ENCODE measurements at regions not wholly inside any gene's neighbourhood (a gene's known extent, or its start where the extent isn't known, plus 50 kb on each side); places are given as distances from the start of the nearest gene placed in this dataset.

DNA sequence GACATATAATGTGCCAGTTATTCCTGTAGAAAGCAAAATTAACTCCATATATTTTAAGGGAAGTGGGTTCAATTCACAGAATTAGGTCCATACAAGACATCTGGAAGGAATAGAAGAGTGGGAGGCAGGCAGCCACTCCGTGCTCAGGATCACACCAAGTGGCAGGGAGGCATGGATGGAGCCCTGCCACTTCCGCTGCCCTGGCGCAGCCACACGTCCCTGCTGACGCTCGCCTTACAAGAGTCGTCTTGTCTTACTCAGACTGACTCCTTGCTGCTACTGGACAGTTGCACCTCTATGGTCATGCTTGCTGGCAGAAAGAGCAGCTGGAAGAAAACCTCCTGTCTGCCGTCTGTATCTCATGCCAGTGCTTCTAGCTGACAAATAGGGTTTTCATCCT is 579.9 kb upstream of the POM121L12 start:
- intact Hi-C loops (cut with DNase I) = no loop called here
- H3K4me1 ChIP-seq = no peaks in the 10 kb centered on the region
- H3K4me3 ChIP-seq = no peak overlapping the region
- H3K27me3 ChIP-seq = no peaks in the 10 kb centered on the region
- ATAC-seq (no peak), DNase-seq (no peak)
- no peak overlapping the region for H3K27ac ChIP-seq
- 87 to 90% methylated on average over 8 of the region's 8 CpGs for WGBS, 2 donors
- TF ChIP-seq, protein P1, sequence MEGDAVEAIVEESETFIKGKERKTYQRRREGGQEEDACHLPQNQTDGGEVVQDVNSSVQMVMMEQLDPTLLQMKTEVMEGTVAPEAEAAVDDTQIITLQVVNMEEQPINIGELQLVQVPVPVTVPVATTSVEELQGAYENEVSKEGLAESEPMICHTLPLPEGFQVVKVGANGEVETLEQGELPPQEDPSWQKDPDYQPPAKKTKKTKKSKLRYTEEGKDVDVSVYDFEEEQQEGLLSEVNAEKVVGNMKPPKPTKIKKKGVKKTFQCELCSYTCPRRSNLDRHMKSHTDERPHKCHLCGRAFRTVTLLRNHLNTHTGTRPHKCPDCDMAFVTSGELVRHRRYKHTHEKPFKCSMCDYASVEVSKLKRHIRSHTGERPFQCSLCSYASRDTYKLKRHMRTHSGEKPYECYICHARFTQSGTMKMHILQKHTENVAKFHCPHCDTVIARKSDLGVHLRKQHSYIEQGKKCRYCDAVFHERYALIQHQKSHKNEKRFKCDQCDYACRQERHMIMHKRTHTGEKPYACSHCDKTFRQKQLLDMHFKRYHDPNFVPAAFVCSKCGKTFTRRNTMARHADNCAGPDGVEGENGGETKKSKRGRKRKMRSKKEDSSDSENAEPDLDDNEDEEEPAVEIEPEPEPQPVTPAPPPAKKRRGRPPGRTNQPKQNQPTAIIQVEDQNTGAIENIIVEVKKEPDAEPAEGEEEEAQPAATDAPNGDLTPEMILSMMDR (IDR thresholded peaks at IDR 0.05) = no peak
- H3K9me3 ChIP-seq = peaks cover 0 to 23% (median 0%) of the 10 kb centered on the region in 11 donors
- no peaks in the 10 kb centered on the region for H3K36me3 ChIP-seq

DNA sequence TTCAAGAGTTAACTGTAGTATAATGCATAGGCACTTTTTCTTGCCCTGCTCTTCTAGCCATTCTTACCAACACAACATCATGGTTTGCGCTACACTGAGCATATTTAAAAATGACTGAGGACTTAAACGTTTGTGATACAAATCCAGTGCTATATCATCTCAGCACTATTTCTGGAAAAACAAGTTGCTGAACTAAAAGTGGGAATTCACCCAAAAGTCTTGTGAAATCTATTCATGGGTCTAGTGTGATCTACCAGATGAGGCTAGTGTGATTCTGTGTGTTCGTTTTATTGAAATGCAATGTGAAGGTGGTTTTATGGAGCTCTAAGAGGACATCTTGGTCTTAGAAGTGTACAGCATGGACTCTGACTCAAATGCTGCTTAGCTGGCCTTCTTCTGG is 584.6 kb upstream of the POM121L12 start:
- Histone ChIP-seq H3K36me3 (no peaks in the 10 kb centered on the region), H3K27me3 (no peaks in the 10 kb centered on the region), H3K27ac (no peak overlapping the region), H3K4me1 (no peaks in the 10 kb centered on the region), H3K9me3 (peaks cover 0 to 30% (median 0%) of the 10 kb centered on the region in 11 donors), H3K4me3 (no peak overlapping the region)
- intact Hi-C loops (cut with DNase I) = no loop called here
- no peak for ATAC-seq
- WGBS, 2 donors = 73 to 76% methylated on average over 3 of the region's 3 CpGs
- TF ChIP-seq, protein P1 (IDR thresholded peaks at IDR 0.05) = no peak
- no peak for DNase-seq

DNA sequence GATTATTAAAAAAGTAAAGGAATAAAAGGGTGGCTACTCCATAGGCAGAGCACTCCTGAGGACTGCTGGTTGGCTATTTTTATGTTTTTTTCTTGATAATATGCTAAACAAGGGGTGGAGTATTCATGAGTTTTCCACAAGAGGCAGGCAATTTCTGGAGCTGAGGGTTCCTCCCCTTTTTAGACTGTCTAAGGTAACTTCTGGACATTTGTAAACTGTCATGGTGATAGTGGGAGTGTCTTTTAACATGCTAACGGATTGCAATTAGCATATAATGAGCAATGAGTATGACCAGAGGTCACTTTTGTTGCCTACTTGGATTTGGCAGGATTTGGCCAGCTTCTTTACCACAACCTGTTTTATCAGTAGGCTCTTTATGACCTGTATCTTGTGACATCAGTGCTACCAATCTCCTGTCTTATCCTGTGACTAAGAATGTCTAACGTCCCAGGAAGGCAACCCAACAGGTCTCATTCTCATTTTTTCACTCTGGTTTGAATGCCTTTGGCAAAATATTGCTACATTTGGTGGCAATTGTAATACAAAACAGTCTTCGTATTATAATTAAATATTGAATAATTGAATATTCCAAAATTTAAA is 587.8 kb upstream of the POM121L12 start:
- no peak overlapping the region for H3K27ac ChIP-seq
- WGBS, 2 donors = 32 to 41% methylated on average over 3 of the region's 3 CpGs
- H3K36me3 ChIP-seq = no peaks in the 10 kb centered on the region
- no peaks in the 10 kb centered on the region for H3K4me1 ChIP-seq
- no peak overlapping the region for H3K4me3 ChIP-seq
- intact Hi-C loops (cut with DNase I) = no loop called here
- TF ChIP-seq, protein P1 (IDR thresholded peaks at IDR 0.05) = no peak
- no peaks in the 10 kb centered on the region for H3K27me3 ChIP-seq
- DNase-seq (no peak), ATAC-seq (no peak)
- peaks cover 0 to 34% (median 0%) of the 10 kb centered on the region in 11 donors for H3K9me3 ChIP-seq

DNA sequence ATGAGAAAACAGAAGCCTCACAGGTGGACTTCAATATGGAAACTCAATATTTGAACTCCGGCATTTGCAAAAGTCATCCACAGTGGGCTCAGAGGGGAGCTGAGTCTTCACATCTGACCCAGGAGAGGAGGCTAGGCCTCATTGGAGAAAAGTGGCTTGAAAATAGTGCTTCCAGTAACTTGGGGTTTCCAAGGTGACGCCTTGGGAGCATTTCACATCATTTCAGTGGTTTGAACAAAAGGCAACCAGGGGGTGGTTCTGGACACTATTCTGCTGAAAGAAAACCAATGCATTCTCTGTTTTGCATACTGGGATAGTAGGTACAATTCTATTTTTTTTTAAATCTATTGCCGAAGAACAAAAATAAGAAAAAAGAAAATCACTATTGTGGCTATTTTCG is 599.2 kb upstream of the POM121L12 start:
- ATAC-seq = no peak
- WGBS, 2 donors = 92 to 94% methylated on average over 4 of the region's 4 CpGs

More for the DNA sequence above, 599.2 kb upstream of the POM121L12 start:
- TF ChIP-seq, protein P1 (IDR thresholded peaks at IDR 0.05) = no peak
- Histone ChIP-seq H3K4me1 (no peaks in the 10 kb centered on the region), H3K27me3 (no peaks in the 10 kb centered on the region), H3K27ac (no peak overlapping the region), H3K36me3 (no peaks in the 10 kb centered on the region), H3K9me3 (peaks cover 0 to 17% (median 0%) of the 10 kb centered on the region in 11 donors), H3K4me3 (no peak overlapping the region)
- no peak for DNase-seq
- intact Hi-C loops (cut with DNase I) = no loop called here

Measured in heart right ventricle (tissue), 16 donors.